GM12891 (cell line): ENCODE measurements at regions not wholly inside any gene's neighbourhood (a gene's known extent, or its start where the extent isn't known, plus 50 kb on each side); places are given as distances from the start of the nearest gene placed in this dataset.

ENCODE experiments used
- DNase-seq: peaks from one replicate; pipeline ENCODE4 v3.0.0; 2011; ENCODE audit warnings: low spot score; ENCODE audit not compliant: insufficient read length
- FAIRE-seq: peaks from 2 replicates; lab custom pipeline; 2011; peaks lifted over from hg19 to GRCh38; lab: Jason Lieb, UNC
- PAX5 ChIP-seq: IDR thresholded peaks from 2 replicates; pipeline ENCODE4 v1.6.1; 2011; ENCODE audit warnings: low read length, moderate library complexity, mild to moderate bottlenecking; ENCODE audit not compliant: insufficient read depth, severe bottlenecking
- POLR2A ChIP-seq: IDR thresholded peaks from 2 replicates; pipeline ENCODE4 v1.6.1; 2011; ENCODE audit warnings: low read depth, low read length, control low read depth
- POLR2AphosphoS5 ChIP-seq: IDR thresholded peaks from 2 replicates; pipeline ENCODE4 v1.6.1; 2011; ENCODE audit warnings: low read depth, low read length, control low read depth
- POU2F2 ChIP-seq: IDR thresholded peaks from 2 replicates; pipeline ENCODE4 v1.6.1; 2011; ENCODE audit warnings: low read depth, mild to moderate bottlenecking, control low read depth, low read length, moderate library complexity
- SPI1 ChIP-seq: IDR thresholded peaks from 2 replicates; pipeline ENCODE4 v1.6.1; 2011; ENCODE audit warnings: low read depth, low read length, control low read depth
- TAF1 ChIP-seq: IDR thresholded peaks from 2 replicates; pipeline ENCODE4 v1.6.1; 2011; ENCODE audit warnings: low read depth, low read length, control low read depth

- TF ChIP-seq SPI1 (no peak), POLR2AphosphoS5 (no peak), TAF1 (no peak), PAX5 (no peak), POU2F2 (no peak), POLR2A (no peak)
- FAIRE-seq = no peak
- DNase-seq = no peak
Measured at GRCh38 chr2:195009202-195009601, 647.8 kb upstream of the SLC39A10 start.

GRCh38 chr2:195006856-195007255, 650.2 kb upstream of the SLC39A10 start:
- FAIRE-seq = no peak
- TF ChIP-seq SPI1 (no peak), POU2F2 (no peak), POLR2AphosphoS5 (no peak), PAX5 (no peak), TAF1 (no peak), POLR2A (no peak)
- no peak for DNase-seq

- DNase-seq (no peak), FAIRE-seq (no peak)
- no peak for TF ChIP-seq POLR2A
- no peak for TF ChIP-seq PAX5
- no peak for TF ChIP-seq POLR2AphosphoS5
- no peak for TF ChIP-seq POU2F2
Measured at GRCh38 chr2:195003881-195004471, 653.0 kb upstream of the SLC39A10 start.

- DNase-seq (no peak), FAIRE-seq (no peak)
- TF ChIP-seq POLR2AphosphoS5 = no peak
- TF ChIP-seq POU2F2 = no peak
- no peak for TF ChIP-seq PAX5
- no peak for TF ChIP-seq POLR2A
- TF ChIP-seq TAF1 = no peak
- TF ChIP-seq SPI1 = no peak
Measured at GRCh38 chr2:195001924-195002323, 655.1 kb upstream of the SLC39A10 start.

- no peak for TF ChIP-seq SPI1
- no peak for TF ChIP-seq POLR2AphosphoS5
- FAIRE-seq = no peak
- DNase-seq = no peak
Measured at GRCh38 chr2:194999771-195000170, 657.3 kb upstream of the SLC39A10 start.

GRCh38 chr2:194992648-194993047, 664.4 kb upstream of the SLC39A10 start:
- FAIRE-seq (no peak), DNase-seq (no peak)
- TF ChIP-seq POLR2A (no peak), POU2F2 (no peak), POLR2AphosphoS5 (no peak), TAF1 (no peak)

DNA sequence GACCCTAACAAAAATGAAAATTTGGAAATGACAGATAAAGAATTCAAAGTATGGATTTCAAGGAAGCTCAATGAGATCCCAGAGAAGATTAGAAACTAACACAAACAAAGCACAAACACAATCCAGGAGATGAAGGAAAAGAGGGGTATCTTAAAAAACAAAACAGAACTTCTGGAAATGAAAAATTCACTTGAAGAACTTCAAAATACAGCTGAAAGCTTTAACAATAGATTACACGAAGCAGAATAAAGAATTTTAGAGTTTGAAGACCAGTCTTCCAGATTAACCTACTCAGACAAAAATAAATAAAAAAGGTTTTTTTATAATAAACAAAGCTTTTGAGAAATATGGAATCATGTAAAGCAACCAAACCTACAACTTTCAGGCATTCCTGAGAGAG, 671.8 kb upstream of the SLC39A10 start:
- DNase-seq (no peak), FAIRE-seq (no peak)
- TF ChIP-seq POU2F2 (no peak), TAF1 (no peak), SPI1 (no peak), POLR2A (no peak), POLR2AphosphoS5 (no peak), PAX5 (no peak)

DNA sequence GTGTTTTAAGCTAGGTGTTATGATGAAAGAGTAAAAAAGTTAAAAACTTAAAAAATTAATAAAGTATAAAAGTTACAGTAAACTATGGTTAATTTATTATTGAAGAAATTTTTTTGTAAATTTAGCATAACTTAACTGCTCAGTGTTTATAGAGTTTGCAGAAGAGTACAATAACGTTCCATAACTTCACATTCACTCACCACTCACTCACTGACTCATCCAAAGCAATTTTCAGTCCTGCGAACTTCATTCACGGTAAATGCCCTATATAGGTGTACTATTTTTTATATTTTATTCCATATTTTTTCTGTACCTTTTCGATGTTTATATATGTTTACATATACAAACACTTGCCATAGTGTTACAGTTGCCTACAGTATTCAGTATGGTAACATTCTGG, 694.8 kb upstream of the SLC39A10 start:
- no peak for DNase-seq
- TF ChIP-seq POU2F2 = no peak
- TF ChIP-seq POLR2A = no peak
- no peak for TF ChIP-seq PAX5
- TF ChIP-seq SPI1 = no peak
- TF ChIP-seq POLR2AphosphoS5 = no peak
- TF ChIP-seq TAF1 = no peak
- no peak for FAIRE-seq

DNA sequence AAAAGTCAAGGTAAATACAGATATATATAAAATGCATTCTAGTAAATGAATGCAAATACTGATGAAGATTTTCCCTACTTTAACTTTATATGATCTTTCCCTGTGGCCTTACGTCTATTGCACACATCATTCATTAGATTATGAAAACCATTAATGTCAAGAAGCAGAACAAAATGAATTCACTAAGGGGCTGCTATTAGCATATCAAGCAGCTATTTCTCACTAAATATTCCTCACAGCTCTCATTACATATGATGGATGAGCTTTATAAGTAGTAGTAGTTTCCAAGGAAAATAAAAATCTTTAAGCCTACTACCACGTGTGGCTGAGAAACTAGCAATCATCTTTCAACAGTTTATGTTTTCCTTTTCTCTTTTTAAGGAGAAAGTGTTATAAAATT, 702.8 kb upstream of the SLC39A10 start:
- TF ChIP-seq POLR2A = no peak
- no peak for TF ChIP-seq SPI1
- no peak for TF ChIP-seq POU2F2
- TF ChIP-seq PAX5 = no peak
- TF ChIP-seq POLR2AphosphoS5 = no peak
- TF ChIP-seq TAF1 = no peak
- DNase-seq (no peak), FAIRE-seq (no peak)

GRCh38 chr2:194946826-194947225, 710.2 kb upstream of the SLC39A10 start:
- no peak for FAIRE-seq
- DNase-seq = no peak
- TF ChIP-seq SPI1 = no peak
- TF ChIP-seq TAF1 = no peak
- TF ChIP-seq POLR2A = no peak
- no peak for TF ChIP-seq PAX5
- no peak for TF ChIP-seq POLR2AphosphoS5
- no peak for TF ChIP-seq POU2F2
